GM21360 (cell line): ENCODE measurements at regions not wholly inside any gene's neighbourhood (a gene's known extent, or its start where the extent isn't known, plus 50 kb on each side); places are given as distances from the start of the nearest gene placed in this dataset.
"Not testable (repeated sequence)": the region's sequence is repeated elsewhere in the genome, so short reads cannot be mapped to it uniquely, and the experiment has no call there.

Experiments
- ATAC-seq: cut with Tn5 transposase; IDR thresholded peaks from one replicate; pipeline ENCODE4 v1.9.1; 2021; ENCODE audit warnings: mild to moderate bottlenecking, moderate library complexity; ENCODE audit not compliant: unreplicated experiment

DNA sequence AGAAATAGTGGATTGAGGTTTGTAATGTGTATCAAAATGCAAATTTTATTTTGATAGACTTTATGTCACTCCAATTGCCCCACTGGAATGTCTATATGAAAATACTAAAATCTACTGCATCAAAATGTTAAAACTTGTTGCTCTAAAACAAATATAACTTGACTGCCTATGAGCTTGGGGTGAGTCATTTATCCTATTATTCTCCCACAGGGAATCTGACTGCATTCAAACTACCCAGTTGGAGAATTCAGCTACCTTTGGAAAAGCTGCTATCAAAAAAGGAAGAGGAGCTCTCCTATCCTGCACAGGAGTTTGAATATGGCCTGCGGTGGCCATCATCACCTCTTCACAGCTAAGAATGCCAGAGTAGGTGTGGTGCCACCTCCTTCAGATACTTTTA, 173.1 kb downstream of the KLHL28 start:
- ATAC-seq = no peak

GRCh38 chr14:44785096-44785495, 176.7 kb downstream of the KLHL28 start:
- ATAC-seq = no peak

GRCh38 chr14:44783901-44784300, 177.8 kb downstream of the KLHL28 start:
- no peak for ATAC-seq

GRCh38 chr14:44782775-44783238, 178.9 kb downstream of the KLHL28 start:
- no peak for ATAC-seq

- ATAC-seq = no peak
Measured at GRCh38 chr14:44780989-44781388, 180.8 kb downstream of the KLHL28 start.

- ATAC-seq = no peak
Measured at GRCh38 chr14:44778604-44779003, 183.1 kb downstream of the KLHL28 start.

DNA sequence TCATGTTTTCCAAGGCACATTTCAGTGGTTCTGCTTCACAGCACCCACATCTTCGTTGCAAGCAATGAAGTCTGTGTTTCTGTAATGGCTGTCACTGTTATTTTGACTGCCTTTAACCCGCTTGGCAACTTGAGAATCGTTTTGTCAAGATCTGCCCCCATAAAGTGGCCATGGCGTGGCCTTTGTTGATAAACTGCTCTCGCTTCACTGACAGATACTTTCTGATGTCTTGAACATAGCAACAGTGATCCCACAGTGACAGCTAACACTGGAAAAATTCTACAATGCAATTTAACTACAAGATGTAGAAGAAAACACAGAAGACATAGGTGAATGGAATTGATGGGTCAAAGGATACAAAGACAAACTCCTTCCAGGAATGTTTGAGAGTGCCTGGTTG, 184.2 kb downstream of the KLHL28 start:
- no peak for ATAC-seq

DNA sequence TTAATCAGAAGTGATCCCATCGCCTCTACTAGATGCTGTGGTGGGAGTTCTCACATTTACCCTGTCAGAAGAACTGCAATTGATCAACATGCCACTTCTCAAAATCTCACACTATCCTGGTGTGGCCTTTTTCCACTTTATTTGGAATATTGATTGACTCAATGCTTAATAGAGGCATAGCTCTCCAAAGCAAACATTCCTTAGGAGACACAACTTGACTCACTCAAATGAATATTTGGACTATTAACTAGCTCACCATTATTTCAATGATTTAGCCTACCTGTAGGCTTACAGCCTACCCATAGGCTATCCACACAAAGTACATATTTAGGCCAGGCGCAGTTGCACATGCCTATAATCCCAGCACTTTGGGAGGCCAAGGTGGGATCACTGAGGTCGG, 186.5 kb downstream of the KLHL28 start:
- ATAC-seq = no peak

DNA sequence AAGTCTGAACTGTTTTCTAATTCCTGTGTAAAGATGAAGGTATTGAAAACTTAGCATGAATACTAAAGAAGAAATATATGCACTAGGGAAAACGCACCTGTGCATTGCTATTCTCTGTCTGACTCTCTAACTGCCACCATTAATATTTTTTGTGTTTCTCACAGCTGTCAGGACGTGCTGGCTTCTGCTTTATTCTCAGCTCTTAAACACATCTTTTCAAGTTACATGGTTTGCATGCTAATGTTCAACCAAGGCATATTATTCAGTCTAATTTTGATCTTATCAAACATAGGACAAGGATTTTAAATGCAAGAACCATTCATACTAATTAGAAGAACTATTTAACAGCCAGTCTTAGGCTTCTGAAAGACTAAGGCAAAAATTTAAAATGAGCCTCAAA, 187.4 kb downstream of the KLHL28 start:
- ATAC-seq = no peak

- ATAC-seq = no peak
Measured at GRCh38 chr14:44771496-44771895, 190.3 kb downstream of the KLHL28 start.

GRCh38 chr14:44770201-44770600, 191.5 kb downstream of the KLHL28 start:
- no peak for ATAC-seq

- ATAC-seq = no peak
Measured at GRCh38 chr14:44768935-44769334, 192.8 kb downstream of the KLHL28 start.

DNA sequence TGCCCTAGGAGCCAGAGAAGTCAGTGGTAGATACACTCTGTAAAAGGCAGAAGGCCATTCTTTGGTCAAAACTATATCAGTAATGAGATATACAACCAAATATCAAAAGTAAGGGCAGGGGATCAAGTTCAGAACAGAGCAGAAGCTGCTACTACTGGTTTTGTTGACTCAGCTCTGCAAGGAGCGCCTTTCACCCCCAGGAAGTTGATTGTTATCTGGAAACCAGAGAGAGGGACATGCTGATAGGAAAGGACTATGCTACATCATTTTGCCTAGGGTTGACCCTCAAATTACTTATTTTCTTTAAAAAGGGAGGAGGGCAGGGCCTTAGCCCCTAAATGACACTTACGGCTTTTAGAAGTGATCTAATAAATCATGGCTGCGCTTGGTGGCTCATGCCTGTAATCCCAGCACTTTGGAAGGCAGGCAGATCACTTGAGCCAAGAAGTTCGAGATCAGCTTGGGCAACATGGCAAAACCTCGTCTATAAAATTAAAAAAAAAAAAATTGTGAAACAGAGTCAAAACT, 194.0 kb downstream of the KLHL28 start:
- ATAC-seq = no peak

DNA sequence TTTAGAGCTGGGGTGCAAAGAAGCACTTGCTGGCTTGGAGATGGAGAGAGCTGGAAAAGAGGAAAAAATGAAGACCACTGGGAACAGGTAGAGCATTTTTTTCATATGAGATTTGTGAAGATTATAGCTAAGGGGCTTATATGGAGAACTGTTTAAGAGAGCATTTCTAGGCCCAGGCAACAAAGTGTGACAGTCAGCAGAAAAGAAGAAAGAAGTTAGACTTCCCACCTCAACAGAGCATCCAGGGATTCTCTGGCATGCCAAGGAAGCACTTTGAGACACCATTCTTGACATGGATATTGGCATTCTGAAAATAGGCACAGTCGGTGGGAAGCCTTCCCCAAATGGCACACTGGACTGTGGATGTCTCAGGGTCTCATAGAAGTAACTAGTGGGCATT, 195.5 kb downstream of the KLHL28 start:
- no peak for ATAC-seq

GRCh38 chr14:44763356-44763755, 198.4 kb downstream of the KLHL28 start:
- ATAC-seq = no peak

GRCh38 chr14:44759277-44759676, 202.5 kb downstream of the KLHL28 start:
- no peak for ATAC-seq

DNA sequence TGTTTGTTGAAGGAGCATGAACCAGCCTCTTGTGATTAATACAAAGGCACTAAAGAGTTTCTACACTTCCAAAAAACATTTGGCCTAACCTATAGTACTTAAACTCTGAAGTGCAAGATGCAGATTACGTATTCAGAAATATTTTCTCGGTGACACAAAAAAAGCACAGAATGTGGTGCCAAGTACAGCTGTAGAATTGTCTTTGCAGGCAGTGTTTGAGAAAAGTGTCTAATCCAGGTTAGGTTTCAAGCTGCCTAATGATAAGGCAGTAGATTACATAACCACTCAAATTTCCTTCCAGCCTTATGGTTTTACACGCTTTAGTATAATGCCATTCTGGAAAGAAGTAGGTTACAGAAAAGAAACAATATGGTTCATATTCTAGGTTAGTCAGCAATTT, 205.2 kb downstream of the KLHL28 start:
- ATAC-seq = no peak

DNA sequence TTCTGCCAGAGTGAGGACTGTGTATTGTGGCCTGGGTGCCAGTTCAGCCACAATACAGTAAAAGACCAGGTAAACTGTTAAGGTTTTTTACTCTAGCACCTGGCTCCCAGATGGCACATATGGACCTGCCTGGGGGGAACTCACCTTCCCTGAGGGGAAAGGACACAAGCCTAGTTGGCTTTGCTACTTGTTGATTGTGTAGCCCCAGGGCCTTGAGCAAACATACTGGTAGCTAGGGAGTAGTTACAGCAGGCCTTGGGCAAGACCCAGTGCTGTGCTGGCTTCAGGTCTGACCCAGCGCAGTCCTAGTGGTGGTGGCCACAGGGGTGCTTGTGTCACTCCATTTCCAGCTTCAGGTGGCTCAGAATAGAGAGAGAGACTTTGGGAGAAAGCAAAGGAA, 216.4 kb downstream of the KLHL28 start:
- ATAC-seq = no peak

DNA sequence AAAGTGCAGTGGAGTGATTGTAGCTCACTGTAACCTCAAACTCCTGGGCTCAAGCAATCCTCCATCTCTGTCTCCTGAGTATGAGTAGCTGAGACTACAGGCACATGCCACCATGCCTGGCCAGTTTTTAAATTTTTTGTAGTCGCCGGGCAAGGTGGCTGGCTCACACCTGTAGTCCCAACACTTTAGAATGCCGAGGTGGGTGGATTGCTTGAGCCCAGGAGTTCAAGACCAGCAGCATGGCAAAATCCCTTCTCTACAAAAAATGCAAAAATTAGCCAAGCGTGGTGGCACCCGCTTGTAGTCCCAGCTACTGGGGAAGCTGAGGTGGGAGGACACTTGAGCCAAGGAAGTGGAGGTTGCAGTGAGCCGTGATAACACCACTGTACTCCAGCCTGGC, 219.5 kb downstream of the KLHL28 start:
- no peak for ATAC-seq

GRCh38 chr14:44741431-44741830, 220.3 kb downstream of the KLHL28 start:
- ATAC-seq = no peak

- no peak for ATAC-seq
Measured at GRCh38 chr14:44736326-44736725, 225.4 kb downstream of the KLHL28 start.

DNA sequence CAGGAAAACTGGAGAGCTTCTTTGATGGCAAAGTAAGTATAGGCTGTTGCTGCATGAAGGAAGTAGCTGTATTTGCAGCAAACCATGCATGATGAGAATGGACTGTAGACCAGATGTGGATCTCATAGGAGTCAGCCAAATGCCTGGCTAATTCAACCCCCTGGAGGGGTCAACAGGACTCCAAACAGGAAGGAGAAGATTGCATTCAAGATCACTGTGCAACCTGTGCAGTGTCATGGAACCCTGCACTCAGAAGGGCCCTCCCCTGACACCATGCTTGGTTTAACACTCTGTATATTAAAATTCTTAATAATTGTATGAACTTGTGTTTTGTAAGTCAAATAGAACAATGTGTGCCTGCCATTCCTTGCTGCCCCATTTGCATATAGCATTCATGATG, 225.1 kb upstream of the FSCB start:
- no peak for ATAC-seq

GRCh38 chr14:44730860-44731259, 223.8 kb upstream of the FSCB start:
- no peak for ATAC-seq

- ATAC-seq = not testable (repeated sequence)
Measured at GRCh38 chr14:44721395-44721794, 214.3 kb upstream of the FSCB start.
